Motor neuron (in vitro differentiated cells): ENCODE measurements at regions not wholly inside any gene's neighbourhood (a gene's known extent, or its start where the extent isn't known, plus 50 kb on each side); places are given as distances from the start of the nearest gene placed in this dataset.

Source experiments
- ATAC-seq, 8 experiments: fragments of 200-7000 bp; cut with Tn5 transposase; replicated peaks in 6 of 8; 2 replicates each; pipeline ENCODE4 v1.8.0; 2021; ENCODE audit warnings: mild to moderate bottlenecking in 8 of 8, moderate library complexity in 8 of 8
- H3K27ac ChIP-seq, 2 donors: fragments of 250-450 bp; sonication (Bioruptor Pico); 2 replicates each; pipeline ENCODE4 v1.9.0; 2021; ENCODE audit warnings: antibody characterized with exemption in 2 of 2, mild to moderate bottlenecking in 2 of 2, moderate library complexity in 1 of 2
- H3K4me1 ChIP-seq, 2 donors: fragments of 250-450 bp; sonication (Bioruptor Pico); replicated peaks in 1 of 2; 2 replicates each; pipeline ENCODE4 v1.6.1; 2021; ENCODE audit warnings: antibody characterized with exemption in 2 of 2, mild to moderate bottlenecking in 2 of 2, moderate library complexity in 1 of 2
- H3K4me3 ChIP-seq, 5 donors: fragments of 250-450 bp; sonication (Bioruptor Pico); 2 replicates each; pipeline ENCODE4 v1.9.0; 2021; ENCODE audit warnings: antibody characterized with exemption in 5 of 5, mild to moderate bottlenecking in 5 of 5, moderate library complexity in 4 of 5
- WGBS, 10 experiments: fragments of 450-650 bp; shearing (Covaris generic); methylation state at CpG; one replicate each; pipeline ENCODE4 v1.0.0; 2022; 5-methylcytosine and 5-hydroxymethylcytosine counted together
- in situ Hi-C, 9 experiments: fragments of 400-800 bp; cut with MboI; loops; one replicate each; pipeline ENCODE4 v1.15.0; 2021; ENCODE audit warnings: low sequenced_read_pairs in 9 of 9, low pct_unique_long_range_greater_than_20kb in 2 of 9; ENCODE audit not compliant: unreplicated experiment in 9 of 9

GRCh38 chr3:191768421-191768820 lies 307.5 kb downstream of the PYDC2 start:
- WGBS, 10 experiments = 33 to 79% (median 50%) methylated on average over 1 to 2 of the region's 2 CpGs; no CpG with 5 or more reads in 5 of the 10 experiments
- Histone ChIP-seq H3K4me3 (no peak overlapping the region), H3K27ac (no peak overlapping the region), H3K4me1 (no peaks in the 10 kb centered on the region)
- in situ Hi-C loops = no loop called here
- no peak for ATAC-seq

- Histone ChIP-seq H3K4me1 (no peaks in the 10 kb centered on the region), H3K27ac (no peak overlapping the region), H3K4me3 (no peak overlapping the region)
- in situ Hi-C loops = no loop called here
- WGBS, 10 experiments = 0 to 38% (median 17%) methylated on average over 1 of the region's 1 CpG; no CpG with 5 or more reads in 6 of the 10 experiments
- ATAC-seq = peak in 1 of 8 experiments; percentile 38
Measured at GRCh38 chr3:191770541-191770940, 309.6 kb downstream of the PYDC2 start.

DNA sequence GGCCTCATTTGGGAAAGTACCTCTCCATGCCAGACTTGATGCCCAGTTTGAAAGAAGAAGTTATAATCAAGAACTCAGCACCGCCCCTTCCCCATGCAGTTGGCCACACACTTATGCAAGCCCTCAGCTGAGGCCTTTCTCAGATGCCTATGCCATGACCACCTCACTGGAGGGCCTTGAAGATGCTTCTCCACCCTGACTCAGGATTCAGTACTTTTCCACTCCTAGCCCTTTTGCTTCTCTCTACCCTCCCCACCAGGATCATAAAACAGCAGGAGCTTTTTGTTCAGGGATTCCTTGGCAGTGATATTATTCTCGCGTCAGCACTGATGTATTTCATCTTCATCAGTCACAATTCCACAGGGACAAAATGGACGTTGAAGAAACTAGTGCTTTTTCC lies 313.5 kb downstream of the PYDC2 start:
- in situ Hi-C loops = no loop called here
- H3K4me1 ChIP-seq = peaks cover 0 to 3% of the 10 kb centered on the region in 2 donors
- 0 to 61% (median 21%) methylated on average over 1 to 4 of the region's 4 CpGs; no CpG with 5 or more reads in 2 of the 10 experiments for WGBS, 10 experiments
- H3K4me3 ChIP-seq = no peak overlapping the region
- ATAC-seq = peak in 2 of 8 experiments; percentile 50 to 67
- H3K27ac ChIP-seq = no peak overlapping the region

DNA sequence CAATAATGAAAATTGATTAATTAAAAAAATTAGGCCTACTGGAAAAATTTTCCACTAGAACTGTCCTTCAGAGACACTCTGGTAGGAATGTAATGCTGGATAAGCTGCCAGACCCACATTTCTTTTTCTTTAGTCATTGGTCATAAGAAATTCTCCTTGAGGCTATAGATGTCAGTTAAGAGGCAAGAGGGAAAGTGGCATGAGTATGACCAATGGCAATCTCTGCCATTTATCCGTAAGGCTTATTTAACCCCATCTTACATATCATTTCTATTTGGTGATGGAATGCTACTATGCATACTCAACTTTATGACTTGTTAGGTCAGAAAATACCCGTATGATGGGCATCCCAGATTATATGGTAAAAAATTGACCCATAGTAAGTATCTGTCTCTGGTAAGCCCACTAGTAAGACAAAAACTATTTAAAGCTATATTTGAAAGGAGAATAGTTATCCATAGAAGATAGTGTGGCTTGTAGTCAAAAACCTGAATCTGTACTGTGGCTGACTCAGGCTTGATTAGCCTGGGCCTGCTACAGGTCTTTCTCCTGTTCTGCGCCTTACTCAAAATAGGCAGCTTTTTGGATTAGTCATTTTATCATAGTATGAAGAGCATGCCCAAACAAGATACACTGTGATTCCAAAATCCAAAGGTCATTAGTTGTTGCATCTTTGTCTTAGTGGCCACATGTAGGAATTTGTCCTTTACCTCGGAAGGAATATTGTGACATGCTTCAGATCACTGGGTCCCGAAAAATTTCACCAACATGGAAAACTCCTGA lies 314.7 kb downstream of the PYDC2 start:
- 23 to 100% (median 86%) methylated on average over 1 to 5 of the region's 5 CpGs; no CpG with 5 or more reads in 1 of the 10 experiments for WGBS, 10 experiments
- Histone ChIP-seq H3K27ac (no peak overlapping the region), H3K4me3 (no peak overlapping the region), H3K4me1 (peaks cover under 1 to 11% of the 10 kb centered on the region in 2 donors)
- in situ Hi-C loops = no loop called here
- no peak for ATAC-seq

DNA sequence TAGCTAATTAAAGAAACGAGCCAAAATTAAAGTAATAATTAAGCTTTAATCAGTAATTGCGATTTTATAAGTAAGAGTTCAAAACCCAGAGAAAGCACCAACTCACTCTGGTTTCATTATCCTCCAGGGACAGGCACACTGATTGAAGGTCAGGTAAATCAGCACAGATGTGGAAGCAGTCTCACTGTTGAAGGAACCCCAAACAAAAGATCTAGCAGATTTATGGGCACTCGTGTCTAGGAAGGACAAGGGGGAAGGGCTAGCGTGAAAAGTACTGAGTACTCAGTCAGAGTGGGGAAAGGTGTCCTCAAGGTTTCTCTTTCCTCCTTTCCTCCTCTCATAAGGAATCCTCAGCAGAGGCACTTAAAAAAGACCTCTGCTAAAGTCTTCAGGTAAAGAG lies 320.1 kb downstream of the PYDC2 start:
- WGBS, 10 experiments = 0 to 80% (median 67%) methylated on average over 1 to 4 of the region's 4 CpGs; no CpG with 5 or more reads in 1 of the 10 experiments
- peak in 4 of 8 experiments; percentile 41 to 68 (median 64) for ATAC-seq

DNA sequence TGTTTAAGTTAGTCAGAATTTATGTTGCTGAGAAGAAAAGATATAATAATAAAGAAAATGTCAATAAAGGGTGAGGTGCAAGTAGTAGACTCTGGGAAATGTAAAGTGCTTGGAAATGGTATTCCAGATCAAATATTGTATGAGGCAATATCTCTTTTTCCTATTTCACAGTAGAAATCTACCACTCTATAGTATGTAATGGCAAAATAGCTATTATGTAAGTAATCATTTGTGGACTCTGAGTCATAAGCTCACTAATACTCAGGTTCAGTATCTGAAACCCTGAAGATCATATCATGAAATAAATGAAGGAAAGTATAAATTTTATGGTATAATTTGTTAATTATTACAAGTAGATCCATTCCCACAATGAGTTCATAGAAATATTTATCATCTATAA lies 322.1 kb downstream of the PYDC2 start:
- in situ Hi-C loops = no loop called here
- no peak for ATAC-seq
- Histone ChIP-seq H3K27ac (no peak overlapping the region), H3K4me3 (no peak overlapping the region), H3K4me1 (peaks cover 8 to 24% of the 10 kb centered on the region in 2 donors)

More for the DNA sequence above, 320.1 kb downstream of the PYDC2 start:
- Histone ChIP-seq H3K27ac (no peak overlapping the region), H3K4me3 (no peak overlapping the region), H3K4me1 (peaks cover 8 to 24% of the 10 kb centered on the region in 2 donors)
- in situ Hi-C loops = no loop called here

- WGBS, 10 experiments = 0 to 92% (median 69%) methylated on average over 1 of the region's 1 CpG; no CpG with 5 or more reads in 3 of the 10 experiments
- in situ Hi-C loops = no loop called here
- Histone ChIP-seq H3K4me1 (no peaks in the 10 kb centered on the region), H3K27ac (no peak overlapping the region), H3K4me3 (no peak overlapping the region)
- ATAC-seq = no peak
Measured at GRCh38 chr3:191790934-191791333, 330.0 kb downstream of the PYDC2 start.

GRCh38 chr3:191792580-191792979 lies 331.6 kb downstream of the PYDC2 start:
- WGBS, 10 experiments = 0 to 100% (median 42%) methylated on average over 1 to 2 of the region's 2 CpGs; no CpG with 5 or more reads in 2 of the 10 experiments
- peak in 1 of 8 experiments; percentile 49 for ATAC-seq
- no peak overlapping the region for H3K27ac ChIP-seq
- H3K4me3 ChIP-seq = no peak overlapping the region
- H3K4me1 ChIP-seq = no peaks in the 10 kb centered on the region
- in situ Hi-C loops = no loop called here

DNA sequence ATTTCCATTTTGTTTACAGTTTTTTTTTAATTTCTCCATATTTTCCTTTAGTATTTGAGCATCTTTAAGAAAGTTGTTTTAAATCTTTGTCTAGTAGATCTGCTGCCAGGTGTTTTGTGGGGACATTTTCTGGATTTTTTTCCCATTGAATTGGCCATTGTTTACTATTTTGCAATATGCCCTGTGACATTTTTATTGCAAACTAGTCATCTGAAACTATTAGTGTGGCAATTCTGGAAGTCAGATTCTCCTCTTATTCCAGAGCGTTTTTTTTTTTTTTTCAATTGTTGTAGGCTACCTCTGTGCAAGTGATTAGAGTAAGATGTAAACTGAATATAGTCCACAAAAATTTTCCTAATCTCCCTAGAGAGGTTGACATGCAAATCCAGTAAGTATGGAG lies 334.2 kb downstream of the PYDC2 start:
- in situ Hi-C loops = no loop called here
- Histone ChIP-seq H3K27ac (no peak overlapping the region), H3K4me3 (no peak overlapping the region), H3K4me1 (no peaks in the 10 kb centered on the region)
- WGBS, 10 experiments = 0 to 100% (median 85%) methylated on average over 1 of the region's 1 CpG; no CpG with 5 or more reads in 3 of the 10 experiments
- ATAC-seq = no peak

DNA sequence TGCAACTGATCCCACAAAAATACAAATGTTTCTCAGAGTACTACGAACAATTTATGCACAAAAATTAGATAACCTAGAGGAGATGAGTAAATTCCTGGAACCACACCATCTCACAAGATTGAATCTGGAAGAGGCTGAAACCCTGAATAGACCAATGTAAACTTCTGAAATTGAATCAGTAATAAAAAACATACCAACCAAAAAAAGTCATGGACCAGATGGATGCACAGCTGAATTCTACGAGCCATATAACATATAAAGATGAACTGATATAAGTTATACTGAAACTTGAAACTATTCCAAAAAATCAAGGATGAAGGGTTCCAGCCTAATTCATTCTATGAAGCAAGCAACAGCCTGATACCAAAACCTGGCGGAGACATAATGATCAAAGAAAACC lies 336.3 kb downstream of the PYDC2 start:
- no peak for ATAC-seq
- no peak overlapping the region for H3K4me3 ChIP-seq
- in situ Hi-C loops = no loop called here
- no peaks in the 10 kb centered on the region for H3K4me1 ChIP-seq
- WGBS, 10 experiments = 7 to 96% (median 80%) methylated on average over 1 to 3 of the region's 3 CpGs
- H3K27ac ChIP-seq = no peak overlapping the region

DNA sequence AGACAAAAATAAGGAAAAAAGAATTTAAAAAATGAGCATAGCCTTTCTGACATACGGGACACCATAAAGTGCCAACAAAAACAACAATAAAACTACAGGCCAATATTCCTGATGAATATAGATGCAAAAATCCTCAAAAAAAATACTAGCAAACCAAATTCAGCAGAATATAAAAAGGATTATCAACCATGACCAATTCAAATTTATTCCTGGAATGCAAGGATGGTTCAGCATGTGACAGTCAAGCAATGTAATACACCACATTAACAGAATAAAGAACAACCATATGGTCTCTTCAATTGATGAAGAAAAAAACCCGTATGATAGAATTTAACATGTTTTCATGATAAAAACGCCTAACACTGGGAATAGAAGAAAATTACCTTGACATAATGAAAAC lies 341.7 kb downstream of the PYDC2 start:
- H3K4me1 ChIP-seq = no peaks in the 10 kb centered on the region
- no peak overlapping the region for H3K4me3 ChIP-seq
- in situ Hi-C loops = no loop called here
- ATAC-seq = no peak
- no peak overlapping the region for H3K27ac ChIP-seq
- 3 to 89% (median 62%) methylated on average over 3 of the region's 3 CpGs for WGBS, 10 experiments

- 20 to 50% (median 40%) methylated on average over 1 of the region's 1 CpG; no CpG with 5 or more reads in 7 of the 10 experiments for WGBS, 10 experiments
- ATAC-seq = no peak
- Histone ChIP-seq H3K4me3 (no peak overlapping the region), H3K4me1 (no peaks in the 10 kb centered on the region), H3K27ac (no peak overlapping the region)
- in situ Hi-C loops = no loop called here
Measured at GRCh38 chr3:191804935-191805334, 344.0 kb downstream of the PYDC2 start.

DNA sequence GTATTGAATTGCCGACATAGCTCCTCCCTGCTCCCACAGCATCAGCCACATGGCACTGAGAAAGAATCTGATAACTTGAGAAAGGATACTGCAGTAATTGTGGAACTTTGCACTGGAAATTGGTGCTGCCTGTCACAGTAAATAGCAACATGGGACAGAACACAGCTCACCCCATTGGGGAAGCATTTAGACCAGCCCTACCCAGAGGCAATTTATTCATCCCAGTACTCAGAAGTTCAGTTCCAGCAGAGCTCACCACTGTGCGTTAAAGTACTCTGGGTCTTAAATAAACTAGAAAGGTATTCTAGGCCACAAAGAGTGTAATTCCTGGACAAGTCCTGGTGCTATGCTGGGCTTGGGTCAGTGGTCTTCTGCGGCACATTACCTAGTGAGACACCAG lies 347.1 kb downstream of the PYDC2 start:
- in situ Hi-C loops = no loop called here
- 38 to 100% (median 94%) methylated on average over 1 to 3 of the region's 3 CpGs; no CpG with 5 or more reads in 3 of the 10 experiments for whole genome bisulfite sequencing, 10 experiments
- Histone ChIP-seq H3K27ac (no peak overlapping the region), H3K4me1 (no peaks in the 10 kb centered on the region), H3K4me3 (no peak overlapping the region)
- ATAC-seq = peak in 3 of 8 experiments; percentile 23 to 74 (median 71)
